Trophoblast cell (in vitro differentiated cells and primary cell): ENCODE measurements at regions not wholly inside any gene's neighbourhood (a gene's known extent, or its start where the extent isn't known, plus 50 kb on each side); places are given as distances from the start of the nearest gene placed in this dataset.

Experiments used
- DNase-seq, 2 donors: peaks; one replicate each; pipeline ENCODE4 v3.0.0-alpha.2; 2016
- H2AFZ ChIP-seq: 2 replicates; pipeline ENCODE4 v1.6.1; 2013; ENCODE audit warnings: low read length, moderate library complexity, mild to moderate bottlenecking; ENCODE audit not compliant: insufficient read depth, poor library complexity
- H2AK5ac ChIP-seq: 2 replicates; pipeline ENCODE4 v1.6.1; 2013; ENCODE audit warnings: mild to moderate bottlenecking, low read length
- H2BK120ac ChIP-seq: 2 replicates; pipeline ENCODE4 v1.6.1; 2013; ENCODE audit warnings: low read length, mild to moderate bottlenecking, moderate library complexity; ENCODE audit not compliant: insufficient read depth, poor library complexity
- H2BK12ac ChIP-seq: 2 replicates; pipeline ENCODE4 v1.6.1; 2013; ENCODE audit warnings: mild to moderate bottlenecking, low read length, moderate library complexity
- H2BK5ac ChIP-seq: 2 replicates; pipeline ENCODE4 v1.6.1; 2013; ENCODE audit warnings: low read length, low read depth, moderate library complexity, mild to moderate bottlenecking; ENCODE audit not compliant: poor library complexity
- H3K14ac ChIP-seq: 2 replicates; pipeline ENCODE4 v1.6.1; 2013; ENCODE audit warnings: mild to moderate bottlenecking, low read length
- H3K18ac ChIP-seq: 2 replicates; pipeline ENCODE4 v1.6.1; 2013; ENCODE audit warnings: mild to moderate bottlenecking, low read length
- H3K23ac ChIP-seq: 2 replicates; pipeline ENCODE4 v1.6.1; 2013; ENCODE audit warnings: low read length
- H3K27ac ChIP-seq: 2 replicates; pipeline ENCODE4 v1.5.1; 2013; ENCODE audit warnings: low read depth, mild to moderate bottlenecking, inconsistent platforms, low read length, moderate library complexity
- H3K27me3 ChIP-seq: 2 replicates; pipeline ENCODE4 v1.6.1; 2013; ENCODE audit warnings: inconsistent platforms, mild to moderate bottlenecking, low read length, moderate library complexity; ENCODE audit not compliant: insufficient read depth
- H3K36me3 ChIP-seq, 2 experiments: 1 replicate in 1 of 2; 2 replicates in 1 of 2; pipeline ENCODE4 v1.6.1; 2013; ENCODE audit warnings: low read length in 2 of 2, mild to moderate bottlenecking in 2 of 2, moderate library complexity in 1 of 2; ENCODE audit not compliant: insufficient read depth in 2 of 2, control insufficient read depth in 1 of 2
- H3K4ac ChIP-seq: 2 replicates; pipeline ENCODE4 v1.6.1; 2013; ENCODE audit warnings: low read depth, mild to moderate bottlenecking, low read length, moderate library complexity
- H3K4me1 ChIP-seq, 2 experiments: 1 replicate in 1 of 2; 2 replicates in 1 of 2; pipeline ENCODE4 v1.6.1; 2013; ENCODE audit warnings: low read length in 2 of 2, mild to moderate bottlenecking in 2 of 2, moderate library complexity in 1 of 2; ENCODE audit not compliant: insufficient read depth in 2 of 2, control insufficient read depth in 1 of 2
- H3K4me2 ChIP-seq: 2 replicates; pipeline ENCODE4 v1.6.1; 2013; ENCODE audit warnings: inconsistent platforms, mild to moderate bottlenecking, low read length, moderate library complexity
- H3K4me3 ChIP-seq: 2 replicates; pipeline ENCODE4 v1.5.1; 2013; ENCODE audit warnings: mild to moderate bottlenecking, low read depth, low read length, inconsistent platforms
- H3K79me1 ChIP-seq: one replicate; pipeline ENCODE4 v1.6.1; 2013; ENCODE audit warnings: low read length
- H3K79me2 ChIP-seq: 2 replicates; pipeline ENCODE4 v1.6.1; 2013; ENCODE audit warnings: low read length, mild to moderate bottlenecking; ENCODE audit not compliant: control insufficient read depth, insufficient read depth, poor library complexity
- H3K9ac ChIP-seq: 2 replicates; pipeline ENCODE4 v1.6.1; 2013; ENCODE audit warnings: mild to moderate bottlenecking, low read length
- H3K9me3 ChIP-seq: 2 replicates; pipeline ENCODE4 v1.6.1; 2013; ENCODE audit warnings: low read depth, mild to moderate bottlenecking, control low read depth, inconsistent platforms, low read length; ENCODE audit not compliant: insufficient read depth
- H4K12ac ChIP-seq: 2 replicates; pipeline ENCODE4 v1.6.1; 2013; ENCODE audit warnings: low read depth, mild to moderate bottlenecking, low read length, moderate library complexity
- H4K8ac ChIP-seq: 2 replicates; pipeline ENCODE4 v1.6.1; 2013; ENCODE audit warnings: low read depth, mild to moderate bottlenecking, low read length, moderate library complexity
- H4K91ac ChIP-seq: one replicate; pipeline ENCODE4 v1.6.1; 2013; ENCODE audit warnings: low read depth, mild to moderate bottlenecking, low read length, moderate library complexity
- WGBS: extraction: QIAGEN DNeasy Blood & Tissue Kit; methylation state at CpG from one replicate; pipeline ENCODE4 v1.1.7; 2013; ENCODE audit warnings: missing lambda C conversion rate; ENCODE audit not compliant: insufficient read length, insufficient coverage; ENCODE audit errors: extremely low coverage; 5-methylcytosine and 5-hydroxymethylcytosine counted together

- H2BK12ac ChIP-seq, result no peak overlapping the region
- H3K9me3 ChIP-seq, result peaks cover 7% of the 10 kb centered on the region
- no peaks in the 10 kb centered on the region for H3K79me2 ChIP-seq
- no peaks in the 10 kb centered on the region for H3K27me3 ChIP-seq
- no peaks in the 10 kb centered on the region for H3K79me1 ChIP-seq
- H3K18ac ChIP-seq, result no peak overlapping the region
- no peak overlapping the region for H4K12ac ChIP-seq
- no peak overlapping the region for H3K23ac ChIP-seq
- H3K4me2 ChIP-seq, result no peak overlapping the region
- H2BK5ac ChIP-seq, result no peak overlapping the region
- no peak overlapping the region for H3K27ac ChIP-seq
- H4K91ac ChIP-seq, result no peak overlapping the region
- no peak overlapping the region for H3K14ac ChIP-seq
- DNase-seq, result no peak
- no peak overlapping the region for H3K4ac ChIP-seq
- H3K4me1 ChIP-seq, result no peaks in the 10 kb centered on the region
- no peak overlapping the region for H2AK5ac ChIP-seq
- H4K8ac ChIP-seq, result no peak overlapping the region
- no peak overlapping the region for H2BK120ac ChIP-seq
- H3K4me3 ChIP-seq, result no peak overlapping the region
- WGBS, result no CpG with 5 or more reads among the region's 3 CpGs
- no peak overlapping the region for H3K9ac ChIP-seq
- no peaks in the 10 kb centered on the region for H3K36me3 ChIP-seq
- H2AFZ ChIP-seq, result no peak overlapping the region
Observed at GRCh38 chr2:129467941-129468340, 511.5 kb upstream of the RAB6C start.

- Histone ChIP-seq H2BK120ac (no peak overlapping the region), H3K27me3 (no peaks in the 10 kb centered on the region), H2AFZ (no peak overlapping the region), H4K8ac (no peak overlapping the region), H3K18ac (no peak overlapping the region), H3K14ac (no peak overlapping the region), H3K4me1 (no peaks in the 10 kb centered on the region), H3K27ac (no peak overlapping the region), H2BK5ac (no peak overlapping the region), H4K91ac (no peak overlapping the region), H2BK12ac (no peak overlapping the region), H2AK5ac (no peak overlapping the region), H3K4ac (no peak overlapping the region), H3K9ac (no peak overlapping the region), H3K4me3 (no peak overlapping the region), H4K12ac (no peak overlapping the region), H3K9me3 (peaks cover 7% of the 10 kb centered on the region), H3K79me2 (no peaks in the 10 kb centered on the region), H3K79me1 (no peaks in the 10 kb centered on the region), H3K23ac (no peak overlapping the region), H3K4me2 (no peak overlapping the region), H3K36me3 (no peaks in the 10 kb centered on the region)
- no CpG with 5 or more reads among the region's 5 CpGs for WGBS
- DNase-seq, result peak; percentile 5 to 59
Observed at GRCh38 chr2:129468879-129469278, 510.6 kb upstream of the RAB6C start.

GRCh38 chr2:129469389-129469788 is 510.1 kb upstream of the RAB6C start:
- Histone ChIP-seq H3K18ac (no peak overlapping the region), H3K4me2 (no peak overlapping the region), H4K8ac (no peak overlapping the region), H2AK5ac (no peak overlapping the region), H3K4me1 (no peaks in the 10 kb centered on the region), H3K27me3 (no peaks in the 10 kb centered on the region), H3K4ac (no peak overlapping the region), H3K79me1 (no peaks in the 10 kb centered on the region), H3K4me3 (no peak overlapping the region), H2BK12ac (no peak overlapping the region), H2BK120ac (no peak overlapping the region), H3K79me2 (no peaks in the 10 kb centered on the region), H2BK5ac (no peak overlapping the region), H3K14ac (no peak overlapping the region), H3K23ac (no peak overlapping the region), H3K36me3 (no peaks in the 10 kb centered on the region), H4K91ac (no peak overlapping the region), H3K9ac (no peak overlapping the region), H3K9me3 (peaks cover 6% of the 10 kb centered on the region), H3K27ac (no peak overlapping the region), H2AFZ (no peak overlapping the region), H4K12ac (no peak overlapping the region)
- DNase-seq, result no peak
- WGBS, result no CpG with 5 or more reads among the region's 5 CpGs

- H3K9me3 ChIP-seq, result peaks cover 3% of the 10 kb centered on the region
- no peak overlapping the region for H2BK5ac ChIP-seq
- no peaks in the 10 kb centered on the region for H3K36me3 ChIP-seq
- no peaks in the 10 kb centered on the region for H3K4me1 ChIP-seq
- H2BK12ac ChIP-seq, result no peak overlapping the region
- no peak overlapping the region for H3K4ac ChIP-seq
- H3K27me3 ChIP-seq, result no peaks in the 10 kb centered on the region
- H3K18ac ChIP-seq, result no peak overlapping the region
- no peak overlapping the region for H2BK120ac ChIP-seq
- no peak overlapping the region for H3K4me2 ChIP-seq
- H3K4me3 ChIP-seq, result no peak overlapping the region
- no peaks in the 10 kb centered on the region for H3K79me1 ChIP-seq
- H3K79me2 ChIP-seq, result no peaks in the 10 kb centered on the region
- H2AK5ac ChIP-seq, result no peak overlapping the region
- no peak overlapping the region for H3K23ac ChIP-seq
- no peak overlapping the region for H3K27ac ChIP-seq
- H3K9ac ChIP-seq, result no peak overlapping the region
- DNase-seq, result no peak
- no peak overlapping the region for H4K91ac ChIP-seq
- no peak overlapping the region for H3K14ac ChIP-seq
- no peak overlapping the region for H2AFZ ChIP-seq
- WGBS, result no CpG with 5 or more reads among the region's 5 CpGs
- no peak overlapping the region for H4K8ac ChIP-seq
- H4K12ac ChIP-seq, result no peak overlapping the region
Observed at GRCh38 chr2:129469871-129470270, 509.6 kb upstream of the RAB6C start.
